ENCODE measurements at regions not wholly inside any gene's neighbourhood (a gene's known extent, or its start where the extent isn't known, plus 50 kb on each side); places are given as distances from the start of the nearest gene placed in this dataset.

DNA sequence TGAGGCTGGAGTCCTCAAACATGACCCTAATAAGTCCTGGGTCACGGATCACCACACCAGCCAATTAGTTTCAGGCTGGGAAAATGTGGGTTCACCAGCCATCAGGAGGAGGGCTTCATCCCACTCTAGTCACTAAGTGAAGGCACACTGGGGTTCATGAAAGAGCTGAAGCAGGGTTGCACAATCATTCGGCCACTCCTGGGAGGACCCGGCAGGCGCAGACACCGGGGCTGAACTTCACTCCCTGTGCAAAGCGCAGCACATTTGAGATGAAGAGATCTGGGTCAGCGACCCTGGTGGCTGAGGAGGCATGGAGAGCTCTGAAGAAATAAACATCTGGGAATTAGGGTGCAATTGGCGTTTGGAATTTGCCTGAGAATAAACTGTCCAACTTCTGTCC is 684.4 kb upstream of the SALL3 start:
- no peak for TF ChIP-seq YY1 (IDR thresholded peaks at IDR 0.05; ENCODE audit: insufficient read depth, insufficient read length)
- no peak for TF ChIP-seq ZNF274 (IDR thresholded peaks at IDR 0.05; ENCODE audit: low read depth, low read length)
- no peak for TF ChIP-seq SUZ12 (IDR thresholded peaks at IDR 0.05; ENCODE audit: extremely low read depth, insufficient read depth, insufficient read length)
